ENCODE measurements at regions not wholly inside any gene's neighbourhood (a gene's known extent, or its start where the extent isn't known, plus 50 kb on each side); places are given as distances from the start of the nearest gene placed in this dataset.
"Not testable (repeated sequence)": the region's sequence is repeated elsewhere in the genome, so short reads cannot be mapped to it uniquely, and the experiment has no call there.

DNA sequence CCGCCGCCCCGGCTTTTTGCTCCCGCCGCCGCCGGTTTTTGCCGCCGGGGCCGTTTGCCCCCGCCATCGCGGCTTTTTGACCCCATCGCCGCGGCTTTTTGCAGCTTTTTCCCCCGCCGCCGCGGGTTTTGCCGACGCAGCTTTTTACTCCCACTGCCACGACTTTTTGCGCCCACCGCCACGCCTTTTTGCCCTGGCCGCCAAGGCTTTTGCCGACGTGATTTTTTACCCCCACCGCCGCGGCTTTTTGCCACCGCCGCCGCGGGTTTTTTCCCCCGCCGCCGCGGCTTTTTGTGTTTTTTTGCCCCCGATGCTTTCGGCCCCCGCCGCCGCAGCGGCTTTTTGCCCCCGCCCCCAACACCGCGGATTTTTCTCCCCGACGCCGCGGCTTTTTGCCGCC, 5001.9 kb upstream of the OR11H1 start:
- H3K4me1 ChIP-seq; H3K27me3 ChIP-seq; DNase-seq; intact Hi-C loops (cut with DNase I); H3K4me3 ChIP-seq; H3K9me3 ChIP-seq; H3K36me3 ChIP-seq; ATAC-seq; H3K27ac ChIP-seq: not testable (repeated sequence)
- 56 to 66% methylated on average over 10 to 37 of the region's 54 CpGs for WGBS, 2 donors

DNA sequence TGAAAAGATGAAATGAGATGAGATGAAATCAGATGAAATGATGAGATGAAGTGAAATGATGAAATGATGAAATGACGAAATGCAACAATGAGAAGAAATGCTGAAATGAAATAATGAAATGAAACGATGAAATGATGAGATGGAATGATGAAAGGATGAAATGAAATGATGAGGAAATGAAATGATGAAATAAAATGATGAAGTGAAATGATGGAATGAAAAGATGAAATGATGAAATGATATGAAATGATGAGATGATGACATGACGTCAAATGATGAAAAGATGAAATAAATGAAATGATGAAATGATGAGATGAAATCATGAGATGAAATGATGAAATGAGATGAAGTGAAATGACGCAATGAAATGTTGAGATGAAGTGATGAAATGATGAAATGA, 4996.9 kb upstream of the OR11H1 start:
- intact Hi-C loops (cut with DNase I); H3K4me1 ChIP-seq; H3K27me3 ChIP-seq; H3K27ac ChIP-seq; ATAC-seq; H3K9me3 ChIP-seq; H3K4me3 ChIP-seq; H3K36me3 ChIP-seq; DNase-seq: not testable (repeated sequence)
- WGBS, 2 donors: 48 to 69% methylated on average over 2 of the region's 4 CpGs

DNA sequence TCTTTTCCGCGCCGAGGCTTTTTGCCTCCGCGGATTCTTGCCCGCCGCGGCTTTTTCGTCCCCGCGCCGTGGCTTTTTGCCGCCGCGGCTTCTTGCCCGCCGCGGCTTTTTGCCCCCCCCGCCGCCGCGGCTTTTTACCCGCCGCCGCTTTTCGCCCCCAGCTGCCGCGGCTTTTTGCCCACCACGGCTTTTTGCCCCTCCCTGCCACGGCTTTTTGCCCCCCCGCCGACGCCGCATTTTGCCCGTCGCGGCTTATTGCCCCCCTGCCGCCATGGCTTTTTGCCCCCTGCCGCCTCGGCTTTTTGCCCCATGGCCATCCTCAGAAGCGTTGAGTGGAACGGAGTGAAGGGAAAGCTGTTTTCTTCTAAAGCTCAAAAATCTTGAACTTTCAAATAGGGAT, 4955.5 kb upstream of the OR11H1 start:
- H3K4me1 ChIP-seq; H3K27ac ChIP-seq; intact Hi-C loops (cut with DNase I); H3K9me3 ChIP-seq; H3K27me3 ChIP-seq; DNase-seq; H3K4me3 ChIP-seq; ATAC-seq; H3K36me3 ChIP-seq: not testable (repeated sequence)
- 66 to 71% methylated on average over 22 to 39 of the region's 42 CpGs for WGBS, 2 donors

DNA sequence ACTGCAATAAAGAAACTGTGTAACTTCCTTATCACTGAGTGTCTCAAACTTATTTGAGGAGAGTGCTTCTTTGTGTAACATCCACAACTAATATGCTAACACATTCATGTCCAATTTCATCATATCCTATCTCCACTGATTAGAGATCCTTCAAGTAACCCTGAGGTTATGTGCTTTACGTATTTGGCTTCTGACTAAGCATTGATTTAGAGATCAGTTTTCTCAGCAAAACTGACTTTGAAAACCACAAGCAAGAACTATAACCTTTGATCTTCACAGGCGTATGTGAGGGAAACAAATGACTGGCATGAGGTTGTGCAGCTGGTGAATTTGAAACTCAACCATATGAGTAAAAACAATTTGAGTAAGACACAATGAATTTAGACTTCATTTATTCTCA, 4926.9 kb upstream of the OR11H1 start:
- intact Hi-C loops (cut with DNase I); H3K36me3 ChIP-seq; ATAC-seq; H3K4me1 ChIP-seq; H3K4me3 ChIP-seq; DNase-seq; H3K27me3 ChIP-seq; H3K27ac ChIP-seq; H3K9me3 ChIP-seq: not testable (repeated sequence)
- WGBS, 2 donors: no CpG with 5 or more reads among the region's 2 CpGs

DNA sequence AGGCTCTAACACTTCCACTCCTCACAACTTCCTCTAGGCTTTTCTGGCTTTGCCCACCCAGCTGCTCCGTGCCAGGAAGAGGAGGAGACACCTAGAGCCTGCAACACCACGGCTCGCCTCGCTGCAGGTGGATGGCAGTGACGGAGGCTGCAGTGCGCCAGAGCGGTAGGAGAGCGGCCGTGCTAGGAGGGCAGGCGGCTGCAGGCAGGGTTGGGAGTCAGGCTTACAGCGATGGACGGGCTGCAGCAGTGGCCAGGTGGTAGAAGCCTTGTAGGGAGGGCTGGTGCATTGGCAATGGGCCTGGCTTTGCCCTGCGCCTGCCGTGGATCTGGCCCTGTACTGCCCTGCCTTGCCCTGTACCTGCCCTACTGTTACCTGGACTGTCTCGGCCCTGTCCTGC, 4896.0 kb upstream of the OR11H1 start:
- intact Hi-C loops (cut with DNase I); H3K27ac ChIP-seq; ATAC-seq; H3K4me3 ChIP-seq; DNase-seq; H3K27me3 ChIP-seq; H3K36me3 ChIP-seq; H3K4me1 ChIP-seq; H3K9me3 ChIP-seq: not testable (repeated sequence)
- WGBS, 2 donors: 80% methylated on average over 3 of the region's 15 CpGs; no CpG with 5 or more reads in 1 of the 2 donors

DNA sequence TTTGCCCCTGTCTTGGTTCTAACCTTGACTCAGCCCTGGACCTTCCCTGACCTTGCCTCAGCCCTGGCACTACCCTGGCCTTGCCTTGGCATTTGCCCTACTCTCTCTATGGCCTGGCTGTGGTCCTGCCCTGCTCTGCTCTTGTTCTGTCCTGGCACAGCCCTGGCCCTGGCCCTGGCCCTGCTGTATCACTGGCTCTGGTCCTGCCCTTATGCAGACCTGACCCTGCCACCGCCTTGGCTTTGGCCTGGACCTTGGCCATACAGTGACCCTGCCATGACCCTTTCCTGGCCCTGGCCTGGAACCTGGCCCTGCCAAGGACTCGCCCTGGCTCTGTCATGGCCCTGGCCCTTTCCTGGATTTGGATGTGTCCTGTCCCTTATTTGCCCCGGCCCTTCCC, 4892.7 kb upstream of the OR11H1 start:
- 29 to 75% methylated on average over 1 of the region's 3 CpGs for WGBS, 2 donors
- H3K9me3 ChIP-seq; H3K4me3 ChIP-seq; H3K4me1 ChIP-seq; ATAC-seq; intact Hi-C loops (cut with DNase I); H3K27me3 ChIP-seq; H3K27ac ChIP-seq; H3K36me3 ChIP-seq: not testable (repeated sequence)
- DNase-seq: peak in 1 of 2 donors; percentile 1

DNA sequence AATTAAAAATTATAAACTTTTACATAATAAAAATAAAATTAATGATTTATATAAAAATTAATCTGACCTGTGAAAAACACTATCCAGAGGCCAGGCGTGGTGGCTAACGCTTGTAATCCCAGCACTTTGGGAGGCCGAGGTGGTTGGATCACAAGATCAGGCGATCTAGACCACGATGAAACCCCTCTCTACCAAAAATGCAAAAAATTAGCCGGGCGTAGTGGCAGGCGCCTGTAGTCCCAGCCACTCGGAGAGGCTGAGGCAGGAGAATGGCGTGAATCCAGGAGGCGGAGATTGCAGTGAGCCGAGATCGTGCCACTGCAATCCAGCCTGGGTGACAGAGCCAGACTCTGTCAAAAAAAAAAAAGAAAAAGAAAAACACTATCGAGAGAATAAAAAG, 4865.2 kb upstream of the OR11H1 start:
- ATAC-seq; H3K4me3 ChIP-seq; H3K27ac ChIP-seq; intact Hi-C loops (cut with DNase I); H3K36me3 ChIP-seq; DNase-seq; H3K4me1 ChIP-seq; H3K27me3 ChIP-seq: not testable (repeated sequence)
- 68 to 74% methylated on average over 14 of the region's 14 CpGs for WGBS, 2 donors
- peaks cover 0 to 24% (median 0%) of the 10 kb centered on the region in 11 donors for H3K9me3 ChIP-seq

DNA sequence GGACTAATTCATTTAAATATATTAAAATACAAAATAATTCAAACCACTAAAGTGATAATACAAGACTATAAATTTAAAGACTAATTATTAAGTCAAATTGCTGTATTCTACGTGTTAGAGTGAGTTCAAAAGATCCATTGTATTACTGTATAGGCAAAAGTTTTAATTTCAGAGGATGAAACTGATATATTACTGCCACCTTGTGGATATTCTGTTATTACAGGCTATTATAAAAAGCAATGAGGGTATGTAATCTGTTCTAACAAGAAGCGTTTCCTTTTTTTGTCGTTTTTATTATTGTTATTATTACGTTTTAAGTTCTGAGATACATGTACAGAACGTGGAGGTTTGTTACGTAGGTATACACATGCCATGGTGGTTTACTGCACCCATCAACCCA, 4854.9 kb upstream of the OR11H1 start:
- intact Hi-C loops (cut with DNase I); H3K27ac ChIP-seq; H3K9me3 ChIP-seq; DNase-seq; H3K4me1 ChIP-seq; H3K36me3 ChIP-seq; ATAC-seq; H3K4me3 ChIP-seq; H3K27me3 ChIP-seq: not testable (repeated sequence)
- 24 to 26% methylated on average over 6 of the region's 6 CpGs for WGBS, 2 donors
- TF ChIP-seq, protein P1, sequence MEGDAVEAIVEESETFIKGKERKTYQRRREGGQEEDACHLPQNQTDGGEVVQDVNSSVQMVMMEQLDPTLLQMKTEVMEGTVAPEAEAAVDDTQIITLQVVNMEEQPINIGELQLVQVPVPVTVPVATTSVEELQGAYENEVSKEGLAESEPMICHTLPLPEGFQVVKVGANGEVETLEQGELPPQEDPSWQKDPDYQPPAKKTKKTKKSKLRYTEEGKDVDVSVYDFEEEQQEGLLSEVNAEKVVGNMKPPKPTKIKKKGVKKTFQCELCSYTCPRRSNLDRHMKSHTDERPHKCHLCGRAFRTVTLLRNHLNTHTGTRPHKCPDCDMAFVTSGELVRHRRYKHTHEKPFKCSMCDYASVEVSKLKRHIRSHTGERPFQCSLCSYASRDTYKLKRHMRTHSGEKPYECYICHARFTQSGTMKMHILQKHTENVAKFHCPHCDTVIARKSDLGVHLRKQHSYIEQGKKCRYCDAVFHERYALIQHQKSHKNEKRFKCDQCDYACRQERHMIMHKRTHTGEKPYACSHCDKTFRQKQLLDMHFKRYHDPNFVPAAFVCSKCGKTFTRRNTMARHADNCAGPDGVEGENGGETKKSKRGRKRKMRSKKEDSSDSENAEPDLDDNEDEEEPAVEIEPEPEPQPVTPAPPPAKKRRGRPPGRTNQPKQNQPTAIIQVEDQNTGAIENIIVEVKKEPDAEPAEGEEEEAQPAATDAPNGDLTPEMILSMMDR (IDR thresholded peaks at IDR 0.05): peak in 6 of 9 donors; percentile 9 to 53 (median 40)

DNA sequence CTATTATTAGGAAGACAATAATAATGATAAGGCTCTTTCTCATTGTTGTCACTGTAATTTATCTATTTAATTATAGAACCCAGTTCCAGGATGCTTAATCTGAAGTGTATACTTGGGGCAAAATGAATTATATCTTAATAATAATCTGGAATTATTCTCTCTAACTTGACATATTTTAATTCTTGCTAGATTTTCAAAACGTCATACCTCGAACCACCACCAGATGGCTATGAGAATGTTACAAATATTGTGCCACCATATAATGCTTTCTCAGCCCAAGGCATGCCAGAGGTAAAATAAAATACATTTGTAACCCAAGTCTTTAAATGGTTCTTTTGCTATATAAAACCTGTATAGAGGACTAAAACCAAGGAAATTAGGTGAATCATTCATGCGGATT, 4849.3 kb upstream of the OR11H1 start:
- H3K9me3 ChIP-seq; H3K36me3 ChIP-seq; intact Hi-C loops (cut with DNase I); H3K27me3 ChIP-seq; H3K4me1 ChIP-seq; ATAC-seq; DNase-seq; H3K4me3 ChIP-seq; H3K27ac ChIP-seq: not testable (repeated sequence)
- 4 to 17% methylated on average over 3 of the region's 3 CpGs for whole genome bisulfite sequencing, 2 donors

DNA sequence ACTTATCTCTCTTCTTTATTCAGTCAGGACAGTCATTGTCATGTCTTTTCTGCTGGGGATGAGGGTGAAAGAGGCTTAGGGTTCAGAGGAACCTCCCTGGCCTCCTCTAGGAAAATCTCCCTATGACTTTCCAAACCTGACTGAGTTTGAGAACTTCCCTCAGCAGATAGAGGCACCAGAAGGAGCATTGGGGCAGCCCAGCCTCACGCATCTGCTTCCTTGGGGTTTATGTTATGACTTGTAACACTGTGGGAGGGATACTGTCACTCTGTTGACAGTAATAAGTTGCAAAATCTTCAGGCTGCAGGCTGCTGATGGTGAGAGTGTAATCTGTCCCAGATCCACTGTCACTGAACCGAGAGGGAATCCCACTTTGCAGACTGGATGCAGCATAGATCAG, 4842.6 kb upstream of the OR11H1 start:
- H3K27me3 ChIP-seq; H3K36me3 ChIP-seq; H3K4me1 ChIP-seq; ATAC-seq; intact Hi-C loops (cut with DNase I); DNase-seq; H3K4me3 ChIP-seq; H3K27ac ChIP-seq: not testable (repeated sequence)
- 67 to 71% methylated on average over 1 of the region's 2 CpGs for WGBS, 2 donors
- H3K9me3 ChIP-seq: peaks cover 0 to 13% (median 0%) of the 10 kb centered on the region in 11 donors

All from heart right ventricle (tissue), 16 donors.